ENCODE measurements at regions not wholly inside any gene's neighbourhood (a gene's known extent, or its start where the extent isn't known, plus 50 kb on each side); places are given as distances from the start of the nearest gene placed in this dataset.
A peak's percentile ranks its signal among the peaks of the same experiment; 100 is the strongest.
"Not testable (repeated sequence)": the region's sequence is repeated elsewhere in the genome, so short reads cannot be mapped to it uniquely, and the experiment has no call there.

- Mint-ChIP-seq H3K27ac (no peak overlapping the region), H3K4me1 (ENCODE audit: low read depth) (no peaks in the 10 kb centered on the region)
Measured at GRCh38 chr11:121358760-121359159, 66.2 kb downstream of the SC5D start.

GRCh38 chr11:121359591-121359990 is 67.0 kb downstream of the SC5D start:
- H3K4me1 Mint-ChIP-seq (ENCODE audit: low read depth) = no peaks in the 10 kb centered on the region
- peaks cover 4% of the 10 kb centered on the region for H3K9me3 Mint-ChIP-seq
- H3K36me3 Mint-ChIP-seq (ENCODE audit: low read depth) = peaks cover 1% of the 10 kb centered on the region
- intact Hi-C loops (cut with micrococcal nuclease) = no loop called here
- no peaks in the 10 kb centered on the region for H3K27me3 Mint-ChIP-seq (ENCODE audit: insufficient read depth)
- no peak overlapping the region for H3K27ac Mint-ChIP-seq
- DNase-seq (ENCODE audit: low spot score) = no peak
- H3K4me3 Mint-ChIP-seq = no peak overlapping the region

More at GRCh38 chr11:121358760-121359159, 66.2 kb downstream of the SC5D start:
- no peak overlapping the region for H3K4me3 Mint-ChIP-seq
- H3K27me3 Mint-ChIP-seq (ENCODE audit: insufficient read depth) = no peaks in the 10 kb centered on the region
- no peak for DNase-seq (ENCODE audit: low spot score)
- intact Hi-C loops (cut with micrococcal nuclease) = no loop called here
- peaks cover 1% of the 10 kb centered on the region for H3K36me3 Mint-ChIP-seq (ENCODE audit: low read depth)
- H3K9me3 Mint-ChIP-seq = peaks cover 4% of the 10 kb centered on the region

DNA sequence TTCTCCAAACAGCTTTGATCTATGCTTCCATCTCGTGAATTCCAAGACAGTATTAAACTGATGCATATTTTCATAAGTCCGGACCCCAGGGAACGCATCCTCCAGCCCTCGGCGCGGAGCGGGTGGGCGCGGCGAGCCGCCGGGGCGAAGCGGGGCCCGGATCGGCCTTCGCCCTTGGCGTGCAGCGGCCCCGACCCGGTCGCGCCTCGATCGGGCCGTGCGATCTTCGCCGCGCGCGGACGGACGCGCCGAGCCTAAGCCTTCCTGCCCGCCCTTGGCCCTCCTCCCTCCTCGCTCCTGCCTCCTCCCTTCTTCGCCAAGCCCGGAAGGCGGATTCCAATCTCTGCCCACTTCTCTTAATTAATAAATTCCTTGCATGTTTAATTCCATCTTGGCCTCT is 70.4 kb downstream of the SC5D start:
- H3K9me3 Mint-ChIP-seq; H3K27ac Mint-ChIP-seq; H3K36me3 Mint-ChIP-seq (ENCODE audit: low read depth); H3K4me3 Mint-ChIP-seq; DNase-seq (ENCODE audit: low spot score); H3K27me3 Mint-ChIP-seq (ENCODE audit: insufficient read depth); intact Hi-C loops (cut with micrococcal nuclease): not testable (repeated sequence)
- H3K4me1 Mint-ChIP-seq (ENCODE audit: low read depth) = peaks cover 14% of the 10 kb centered on the region

DNA sequence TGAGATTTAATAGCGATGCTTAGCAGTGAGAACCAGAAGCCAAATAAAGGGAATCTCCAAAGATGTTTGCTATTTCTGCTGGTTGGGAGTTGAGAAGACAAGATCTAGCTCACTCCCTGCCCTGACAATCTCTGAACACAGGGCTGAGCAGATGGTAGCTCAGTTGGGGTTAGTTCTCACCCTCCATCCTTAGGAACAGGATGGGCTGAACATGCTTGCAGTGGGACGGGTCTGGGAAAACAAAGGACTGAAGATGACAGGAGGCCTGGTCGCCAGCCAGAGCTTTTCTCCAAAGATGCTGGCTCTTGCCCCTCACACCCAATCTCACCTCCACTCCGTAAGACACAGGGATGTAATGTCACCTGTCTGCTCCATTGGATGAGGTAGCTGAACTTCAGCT is 72.7 kb downstream of the SC5D start:
- no peak for DNase-seq (ENCODE audit: low spot score)
- peaks cover 35% of the 10 kb centered on the region for H3K4me1 Mint-ChIP-seq (ENCODE audit: low read depth)
- no peaks in the 10 kb centered on the region for H3K27me3 Mint-ChIP-seq (ENCODE audit: insufficient read depth)
- H3K9me3 Mint-ChIP-seq = no peaks in the 10 kb centered on the region
- H3K36me3 Mint-ChIP-seq (ENCODE audit: low read depth) = peaks cover 2% of the 10 kb centered on the region
- intact Hi-C loops (cut with micrococcal nuclease) = loop anchor here (5.0 kb wide), 2 partner anchors 38 to 57 kb away; no protein-coding TSS in a partner anchor
- no peak overlapping the region for H3K27ac Mint-ChIP-seq
- no peak overlapping the region for H3K4me3 Mint-ChIP-seq

DNA sequence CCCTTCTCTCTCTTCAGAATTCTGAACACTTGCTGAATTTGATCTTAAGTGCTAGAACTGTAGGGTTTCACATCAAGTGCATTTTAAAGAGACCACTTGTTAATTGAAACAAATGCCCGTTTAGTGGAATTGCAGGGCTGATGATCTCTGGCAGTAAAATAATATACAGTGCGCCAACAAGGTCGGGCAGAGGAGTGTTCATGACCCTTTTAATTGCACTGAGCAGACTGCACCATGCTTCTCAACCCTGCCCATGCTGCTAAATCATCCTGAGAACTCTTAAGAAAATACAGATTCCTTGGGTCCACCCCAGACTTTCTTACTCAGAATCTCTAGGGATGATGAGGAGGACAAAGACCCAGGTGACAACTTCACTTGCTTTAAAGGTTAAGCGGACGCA is 73.5 kb downstream of the SC5D start:
- Mint-ChIP-seq H3K27me3 (ENCODE audit: insufficient read depth) (no peaks in the 10 kb centered on the region), H3K9me3 (peaks cover 4% of the 10 kb centered on the region), H3K36me3 (ENCODE audit: low read depth) (peaks cover 3% of the 10 kb centered on the region), H3K4me3 (no peak overlapping the region), H3K27ac (no peak overlapping the region), H3K4me1 (ENCODE audit: low read depth) (peaks cover 41% of the 10 kb centered on the region)
- no peak for DNase-seq (ENCODE audit: low spot score)
- intact Hi-C loops (cut with micrococcal nuclease) = loop anchor here (5.0 kb wide), 2 partner anchors 39 to 56 kb away; no protein-coding TSS in a partner anchor

DNA sequence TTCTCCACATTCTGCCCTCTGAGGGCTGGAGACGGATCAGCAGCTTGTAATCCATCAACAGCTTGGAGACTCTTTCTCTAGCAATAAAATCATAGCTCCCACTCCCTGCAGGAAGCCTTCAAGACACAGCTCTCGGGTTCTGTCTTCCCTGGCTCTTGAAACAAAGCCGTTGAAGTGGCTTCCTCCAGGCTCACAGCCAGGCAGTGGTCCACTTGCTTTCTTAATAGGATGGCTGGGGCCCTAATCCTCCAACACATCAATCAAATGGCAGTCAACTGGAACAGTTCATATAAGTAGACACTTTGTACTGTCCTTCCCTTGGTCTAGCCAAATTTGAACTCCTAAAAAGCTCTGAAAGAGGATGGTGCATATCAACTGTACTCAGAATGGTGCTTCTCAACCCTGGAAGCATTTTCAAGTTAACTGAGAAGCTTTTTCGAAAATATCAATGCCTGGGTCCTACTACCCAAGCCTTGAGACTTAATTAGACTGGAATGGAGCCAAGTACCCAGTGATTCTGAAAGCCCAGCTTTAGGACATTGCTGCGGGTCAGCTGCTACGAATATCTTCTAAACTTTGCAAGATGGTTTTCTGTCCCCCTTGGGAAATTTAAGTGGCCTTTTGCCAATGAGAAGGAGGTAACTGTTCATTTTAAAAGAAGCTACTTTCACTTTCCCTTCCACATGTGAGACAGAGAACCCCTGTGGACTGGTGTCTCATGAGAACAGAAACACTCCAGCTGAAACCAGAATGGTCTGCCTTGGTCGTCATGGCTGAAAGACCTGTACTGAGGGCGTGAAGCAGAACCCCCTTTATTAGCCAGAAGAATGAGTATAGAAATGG is 74.7 kb downstream of the SC5D start:
- intact Hi-C loops (cut with micrococcal nuclease) = loop anchor here (5.0 kb wide), 2 partner anchors 40 to 55 kb away; no protein-coding TSS in a partner anchor
- Mint-ChIP-seq H3K27me3 (ENCODE audit: insufficient read depth) (no peaks in the 10 kb centered on the region), H3K9me3 (peaks cover 13% of the 10 kb centered on the region), H3K36me3 (ENCODE audit: low read depth) (peaks cover 3% of the 10 kb centered on the region), H3K27ac (peak overlapping the region; percentile 77), H3K4me3 (peak overlapping the region; percentile 60), H3K4me1 (ENCODE audit: low read depth) (peaks cover 50% of the 10 kb centered on the region)
- DNase-seq (ENCODE audit: low spot score) = peak; percentile 17

- no peak for DNase-seq (ENCODE audit: low spot score)
- peaks cover 4% of the 10 kb centered on the region for H3K36me3 Mint-ChIP-seq (ENCODE audit: low read depth)
- intact Hi-C loops (cut with micrococcal nuclease) = loop anchor here (5.0 kb wide), 2 partner anchors 41 to 54 kb away; no protein-coding TSS in a partner anchor
- peak overlapping the region; percentile 49 for H3K4me3 Mint-ChIP-seq
- H3K27ac Mint-ChIP-seq = peak overlapping the region; percentile 63
- H3K9me3 Mint-ChIP-seq = peaks cover 13% of the 10 kb centered on the region
- H3K4me1 Mint-ChIP-seq (ENCODE audit: low read depth) = peaks cover 55% of the 10 kb centered on the region
- no peaks in the 10 kb centered on the region for H3K27me3 Mint-ChIP-seq (ENCODE audit: insufficient read depth)
Measured at GRCh38 chr11:121367844-121368225, 75.3 kb downstream of the SC5D start.

DNA sequence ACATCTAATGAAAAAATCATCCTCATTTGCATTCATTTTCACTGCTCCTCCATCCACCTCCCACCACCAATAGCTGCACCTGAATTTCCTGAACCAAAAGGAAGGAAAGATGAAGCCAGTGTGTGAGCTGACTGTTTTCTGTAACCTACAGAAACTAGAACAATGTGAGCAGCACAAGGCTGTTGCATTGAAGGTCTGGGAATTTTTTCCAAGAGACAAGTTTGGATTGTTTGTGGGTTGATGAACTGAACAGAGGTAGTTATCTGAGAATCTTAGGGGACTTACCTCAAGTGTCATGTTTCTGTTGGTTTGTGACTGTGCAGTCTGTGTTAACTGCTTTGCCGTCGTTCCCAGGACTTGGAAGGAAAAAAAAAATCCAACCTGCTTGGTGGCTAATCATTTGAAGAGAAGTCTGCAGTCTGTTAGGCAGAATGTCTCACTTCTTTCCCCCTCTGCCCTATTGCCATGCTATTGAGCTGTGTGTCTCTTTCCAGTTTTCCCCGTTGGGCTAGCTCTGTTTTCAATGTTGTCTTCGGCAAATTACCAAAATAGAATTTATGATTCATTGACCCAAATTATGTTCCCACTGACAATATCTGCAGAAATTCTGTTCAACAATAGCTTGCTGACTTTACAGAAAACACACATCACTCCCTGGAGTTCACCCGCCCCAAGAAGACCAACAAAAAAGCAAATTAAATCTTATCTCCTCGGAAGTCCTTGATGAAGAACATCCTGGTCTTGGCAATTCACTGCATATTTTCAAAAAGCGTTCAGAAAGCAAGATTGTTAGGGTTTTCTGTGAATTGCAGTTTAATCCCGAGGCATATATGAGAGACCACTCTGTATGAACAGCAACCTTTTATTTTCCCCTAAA is 76.0 kb downstream of the SC5D start:
- no peaks in the 10 kb centered on the region for H3K27me3 Mint-ChIP-seq (ENCODE audit: insufficient read depth)
- intact Hi-C loops (cut with micrococcal nuclease) = loop anchor here (5.0 kb wide), 2 partner anchors 41 to 54 kb away; no protein-coding TSS in a partner anchor
- H3K27ac Mint-ChIP-seq = no peak overlapping the region
- H3K9me3 Mint-ChIP-seq = peaks cover 13% of the 10 kb centered on the region
- DNase-seq (ENCODE audit: low spot score) = no peak
- no peak overlapping the region for H3K4me3 Mint-ChIP-seq
- H3K36me3 Mint-ChIP-seq (ENCODE audit: low read depth) = peaks cover 6% of the 10 kb centered on the region
- peaks cover 63% of the 10 kb centered on the region for H3K4me1 Mint-ChIP-seq (ENCODE audit: low read depth)

GRCh38 chr11:121369366-121369765 is 76.8 kb downstream of the SC5D start:
- H3K27me3 Mint-ChIP-seq (ENCODE audit: insufficient read depth) = no peaks in the 10 kb centered on the region
- H3K36me3 Mint-ChIP-seq (ENCODE audit: low read depth) = peaks cover 8% of the 10 kb centered on the region
- H3K4me1 Mint-ChIP-seq (ENCODE audit: low read depth) = peaks cover 70% of the 10 kb centered on the region
- intact Hi-C loops (cut with micrococcal nuclease) = loop anchor here (5.0 kb wide), 2 partner anchors 42 to 53 kb away; no protein-coding TSS in a partner anchor
- H3K27ac Mint-ChIP-seq = no peak overlapping the region
- H3K9me3 Mint-ChIP-seq = peaks cover 13% of the 10 kb centered on the region
- DNase-seq (ENCODE audit: low spot score) = no peak
- no peak overlapping the region for H3K4me3 Mint-ChIP-seq

GRCh38 chr11:121372028-121372427 is 79.5 kb downstream of the SC5D start:
- peaks cover 8% of the 10 kb centered on the region for H3K36me3 Mint-ChIP-seq (ENCODE audit: low read depth)
- no peak for DNase-seq (ENCODE audit: low spot score)
- intact Hi-C loops (cut with micrococcal nuclease) = no loop called here
- no peak overlapping the region for H3K27ac Mint-ChIP-seq
- H3K9me3 Mint-ChIP-seq = peaks cover 13% of the 10 kb centered on the region
- H3K4me1 Mint-ChIP-seq (ENCODE audit: low read depth) = peaks cover 74% of the 10 kb centered on the region
- H3K27me3 Mint-ChIP-seq (ENCODE audit: insufficient read depth) = no peaks in the 10 kb centered on the region
- H3K4me3 Mint-ChIP-seq = no peak overlapping the region

GRCh38 chr11:121372671-121373429 is 79.3 kb upstream of the SORL1 start:
- peaks cover 10% of the 10 kb centered on the region for H3K36me3 Mint-ChIP-seq (ENCODE audit: low read depth)
- H3K4me3 Mint-ChIP-seq = peak overlapping the region; percentile 42
- H3K27me3 Mint-ChIP-seq (ENCODE audit: insufficient read depth) = no peaks in the 10 kb centered on the region
- H3K27ac Mint-ChIP-seq = peak overlapping the region; percentile 47
- intact Hi-C loops (cut with micrococcal nuclease) = no loop called here
- H3K9me3 Mint-ChIP-seq = peaks cover 13% of the 10 kb centered on the region
- DNase-seq (ENCODE audit: low spot score) = peak; percentile 10
- peaks cover 70% of the 10 kb centered on the region for H3K4me1 Mint-ChIP-seq (ENCODE audit: low read depth)

DNA sequence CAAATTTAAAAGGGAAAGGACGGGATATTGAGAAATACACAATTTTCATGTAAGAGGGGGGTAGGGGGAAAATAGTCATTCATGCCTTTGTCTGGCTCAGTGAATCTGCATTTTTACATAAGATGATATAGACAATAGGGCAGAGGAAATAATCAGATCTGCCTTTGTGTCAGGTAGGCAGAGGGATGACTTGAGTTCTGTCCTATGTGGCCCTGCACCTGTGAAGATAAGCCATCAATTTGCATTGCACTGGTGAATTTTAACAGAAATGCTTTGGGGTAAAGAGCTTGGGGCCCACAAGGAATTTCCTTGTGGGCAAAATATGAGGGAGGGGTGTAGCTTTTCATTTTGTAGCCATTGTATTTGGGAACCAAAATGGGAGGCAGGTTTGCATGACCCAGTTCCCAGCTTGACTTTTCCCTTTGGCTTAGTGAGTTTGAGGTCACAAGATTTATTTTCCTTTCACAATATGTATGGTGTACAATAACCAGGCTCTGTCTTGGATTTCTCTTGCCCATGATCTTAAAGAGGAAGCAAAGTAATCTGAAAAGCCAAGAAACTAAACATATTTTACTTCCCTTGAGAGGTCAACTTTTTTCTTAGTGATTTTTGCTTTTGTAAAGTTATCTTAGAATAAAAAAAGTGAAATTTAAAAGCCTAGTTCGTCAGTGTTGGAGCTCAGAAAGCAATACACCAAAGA is 77.7 kb upstream of the SORL1 start:
- peaks cover 13% of the 10 kb centered on the region for H3K9me3 Mint-ChIP-seq
- DNase-seq (ENCODE audit: low spot score) = no peak
- H3K4me1 Mint-ChIP-seq (ENCODE audit: low read depth) = peaks cover 70% of the 10 kb centered on the region
- no peak overlapping the region for H3K27ac Mint-ChIP-seq
- H3K4me3 Mint-ChIP-seq = no peak overlapping the region
- H3K27me3 Mint-ChIP-seq (ENCODE audit: insufficient read depth) = no peaks in the 10 kb centered on the region
- intact Hi-C loops (cut with micrococcal nuclease) = no loop called here
- H3K36me3 Mint-ChIP-seq (ENCODE audit: low read depth) = peaks cover 10% of the 10 kb centered on the region

Measured in activated T-helper 1 cell treated with anti-CD3 and anti-CD28 coated beads, Interleukin-12 subunit alpha, Interleukin-12 subunit beta, Interleukin-2, Interleukin-4 antibody, amounts not matched to agents 30 ng/mL and 10 ng/mL and 1 ng/mL, durations not matched to agents 14 hours and 24 hours and 36 hours (primary cell).